ENCODE measurements at regions not wholly inside any gene's neighbourhood (a gene's known extent, or its start where the extent isn't known, plus 50 kb on each side); places are given as distances from the start of the nearest gene placed in this dataset.
"Not testable (repeated sequence)": the region's sequence is repeated elsewhere in the genome, so short reads cannot be mapped to it uniquely, and the experiment has no call there.

- H3K4me3 ChIP-seq (ENCODE audit: low read depth, low read length), result no peak overlapping the region
Measured at GRCh38 chr17:68097161-68097805, 61.7 kb downstream of the KPNA2 start.

GRCh38 chr17:68099341-68099753 lies 63.8 kb downstream of the KPNA2 start:
- H3K4me3 ChIP-seq (ENCODE audit: low read depth, low read length), result not testable (repeated sequence)

- no peak overlapping the region for H3K4me3 ChIP-seq (ENCODE audit: low read depth, low read length)
Measured at GRCh38 chr17:68100000-68100641, 64.6 kb downstream of the KPNA2 start.

GRCh38 chr17:68101075-68101986 lies 65.8 kb downstream of the KPNA2 start:
- H3K4me3 ChIP-seq (ENCODE audit: low read depth, low read length), result peak overlapping the region; percentile 58

- peak overlapping the region; percentile 58 for H3K4me3 ChIP-seq (ENCODE audit: low read depth, low read length)
Measured at GRCh38 chr17:68101987-68102314, 66.4 kb downstream of the KPNA2 start.

- peak overlapping the region; percentile 58 for H3K4me3 ChIP-seq (ENCODE audit: low read depth, low read length)
Measured at GRCh38 chr17:68102318-68102758, 66.8 kb downstream of the KPNA2 start.

- no peak overlapping the region for H3K4me3 ChIP-seq (ENCODE audit: low read depth, low read length)
Measured at GRCh38 chr17:68103148-68103547, 67.6 kb downstream of the KPNA2 start.

GRCh38 chr17:68106085-68106484 lies 70.5 kb downstream of the KPNA2 start:
- H3K4me3 ChIP-seq (ENCODE audit: low read depth, low read length), result no peak overlapping the region

GRCh38 chr17:68107373-68107772 lies 71.8 kb downstream of the KPNA2 start:
- no peak overlapping the region for H3K4me3 ChIP-seq (ENCODE audit: low read depth, low read length)

- H3K4me3 ChIP-seq (ENCODE audit: low read depth, low read length), result no peak overlapping the region
Measured at GRCh38 chr17:68108313-68109000, 72.9 kb downstream of the KPNA2 start.

GRCh38 chr17:68109404-68109803 lies 73.9 kb downstream of the KPNA2 start:
- H3K4me3 ChIP-seq (ENCODE audit: low read depth, low read length), result not testable (repeated sequence)

GRCh38 chr17:68116211-68116610 lies 80.7 kb downstream of the KPNA2 start:
- H3K4me3 ChIP-seq (ENCODE audit: low read depth, low read length), result not testable (repeated sequence)

GRCh38 chr17:68122587-68122986 lies 87.1 kb downstream of the KPNA2 start:
- no peak overlapping the region for H3K4me3 ChIP-seq (ENCODE audit: low read depth, low read length)

- H3K4me3 ChIP-seq (ENCODE audit: low read depth, low read length), result no peak overlapping the region
Measured at GRCh38 chr17:68125111-68125870, 89.8 kb downstream of the KPNA2 start.

- H3K4me3 ChIP-seq (ENCODE audit: low read depth, low read length), result no peak overlapping the region
Measured at GRCh38 chr17:68127914-68128313, 92.4 kb downstream of the KPNA2 start.

GRCh38 chr17:68131456-68131855 lies 95.9 kb downstream of the KPNA2 start:
- H3K4me3 ChIP-seq (ENCODE audit: low read depth, low read length), result no peak overlapping the region

- H3K4me3 ChIP-seq (ENCODE audit: low read depth, low read length), result no peak overlapping the region
Measured at GRCh38 chr17:68133346-68134045, 98.0 kb downstream of the KPNA2 start.

- H3K4me3 ChIP-seq (ENCODE audit: low read depth, low read length), result no peak overlapping the region
Measured at GRCh38 chr17:68134046-68134637, 98.6 kb downstream of the KPNA2 start.

- no peak overlapping the region for H3K4me3 ChIP-seq (ENCODE audit: low read depth, low read length)
Measured at GRCh38 chr17:68134731-68135130, 99.2 kb downstream of the KPNA2 start.

Measured in iPS-11a (cell line).